DOHH2 (cell line): ENCODE measurements at regions not wholly inside any gene's neighbourhood (a gene's known extent, or its start where the extent isn't known, plus 50 kb on each side); places are given as distances from the start of the nearest gene placed in this dataset.

Experiments used
- H3F3A ChIP-seq: fragments of 200-600 bp; sonication (generic), shearing (Covaris generic); 2 replicates; pipeline ENCODE4 v1.6.0; 2016; ENCODE audit warnings: antibody characterized with exemption, mild to moderate bottlenecking; ENCODE audit not compliant: control insufficient read depth, insufficient read depth
- H3K27ac ChIP-seq: fragments of 200-600 bp; sonication (generic); 2 replicates; pipeline ENCODE4 v1.5.1; 2014; ENCODE audit warnings: low read depth, mild to moderate bottlenecking, low read length, moderate library complexity
- H3K27me3 ChIP-seq: fragments of 200-600 bp; sonication (generic); 2 replicates; pipeline ENCODE4 v1.6.1; 2014; ENCODE audit warnings: mild to moderate bottlenecking, low read length, mixed read lengths; ENCODE audit not compliant: control insufficient read depth
- H3K36me3 ChIP-seq: fragments of 200-600 bp; sonication (generic); 2 replicates; pipeline ENCODE4 v1.6.1; 2014; ENCODE audit warnings: mild to moderate bottlenecking, low read length, moderate library complexity, mixed read lengths; ENCODE audit not compliant: control insufficient read depth
- H3K4me1 ChIP-seq: fragments of 200-600 bp; sonication (generic); 2 replicates; pipeline ENCODE4 v1.6.1; 2014; ENCODE audit warnings: mild to moderate bottlenecking, low read length, mixed read lengths; ENCODE audit not compliant: control insufficient read depth
- H3K4me2 ChIP-seq: fragments of 200-600 bp; sonication (generic); 2 replicates; pipeline ENCODE4 v1.6.0; 2014; ENCODE audit warnings: mild to moderate bottlenecking, low read length, moderate library complexity
- H3K4me3 ChIP-seq: fragments of 200-600 bp; sonication (generic); 2 replicates; pipeline ENCODE4 v1.5.1; 2014; ENCODE audit warnings: mild to moderate bottlenecking, low read length, mixed read lengths
- H3K79me2 ChIP-seq: fragments of 200-600 bp; sonication (generic); 2 replicates; pipeline ENCODE4 v1.6.1; 2014; ENCODE audit warnings: mild to moderate bottlenecking, low read length, mixed read lengths; ENCODE audit not compliant: control insufficient read depth
- H3K9me2 ChIP-seq: fragments of 200-600 bp; sonication (generic); replicated peaks from 2 replicates; pipeline ENCODE4 v1.6.1; 2014; ENCODE audit warnings: mild to moderate bottlenecking, low read length, mixed read lengths; ENCODE audit not compliant: control insufficient read depth
- H3K9me3 ChIP-seq: fragments of 200-600 bp; sonication (generic); 2 replicates; pipeline ENCODE4 v1.6.1; 2014; ENCODE audit warnings: antibody characterized with exemption, low read length, mixed read lengths; ENCODE audit not compliant: control insufficient read depth, insufficient read depth
- H4K20me1 ChIP-seq: fragments of 200-600 bp; sonication (generic); 2 replicates; pipeline ENCODE4 v1.6.0; 2014; ENCODE audit warnings: low read depth, mild to moderate bottlenecking, antibody characterized with exemption, low read length, moderate library complexity; ENCODE audit not compliant: control insufficient read depth, insufficient read depth
- CTCF ChIP-seq: fragments of 200-600 bp; sonication (generic); IDR thresholded peaks from one replicate; pipeline ENCODE4 v1.5.1; 2014; ENCODE audit warnings: antibody characterized with exemption, mild to moderate bottlenecking, low read depth, low read length; ENCODE audit not compliant: poor library complexity, severe bottlenecking
- EZH2phosphoT487 ChIP-seq: fragments of 200-600 bp; sonication (generic); IDR thresholded peaks from 2 replicates; pipeline ENCODE4 v1.6.1; 2017; ENCODE audit warnings: borderline replicate concordance, mild to moderate bottlenecking, antibody characterized with exemption, low read length, moderate library complexity, mixed read lengths

GRCh38 chr5:155729684-155730059 is 597.3 kb upstream of the SGCD start:
- no peak overlapping the region for H3K27ac ChIP-seq
- no peak for TF ChIP-seq CTCF
- no peak for TF ChIP-seq EZH2phosphoT487
- no peaks in the 10 kb centered on the region for H3K79me2 ChIP-seq
- no peaks in the 10 kb centered on the region for H3F3A ChIP-seq
- H3K4me1 ChIP-seq, result no peaks in the 10 kb centered on the region
- H3K4me3 ChIP-seq, result no peak overlapping the region
- peaks cover 4% of the 10 kb centered on the region; the same call in 1 of the 2 replicates for H3K9me3 ChIP-seq
- no peaks in the 10 kb centered on the region for H3K36me3 ChIP-seq
- no peak overlapping the region for H3K4me2 ChIP-seq
- no peaks in the 10 kb centered on the region for H3K9me2 ChIP-seq
- H4K20me1 ChIP-seq, result no peaks in the 10 kb centered on the region
- no peaks in the 10 kb centered on the region for H3K27me3 ChIP-seq

- Histone ChIP-seq H3K79me2 (no peaks in the 10 kb centered on the region), H3K27me3 (no peaks in the 10 kb centered on the region), H3K9me3 (peaks cover 4% of the 10 kb centered on the region; the same call in 1 of the 2 replicates), H3K27ac (no peak overlapping the region), H3K9me2 (no peaks in the 10 kb centered on the region), H3K4me3 (no peak overlapping the region), H3F3A (no peaks in the 10 kb centered on the region), H3K36me3 (no peaks in the 10 kb centered on the region), H3K4me1 (no peaks in the 10 kb centered on the region), H3K4me2 (no peak overlapping the region), H4K20me1 (no peaks in the 10 kb centered on the region)
- TF ChIP-seq EZH2phosphoT487 (no peak), CTCF (no peak)
Measured at GRCh38 chr5:155732587-155733376, 594.2 kb upstream of the SGCD start.

GRCh38 chr5:155733935-155734334 is 593.0 kb upstream of the SGCD start:
- Histone ChIP-seq H3K27me3 (no peaks in the 10 kb centered on the region), H3F3A (no peaks in the 10 kb centered on the region)

More at GRCh38 chr5:155733935-155734334, 593.0 kb upstream of the SGCD start:
- no peaks in the 10 kb centered on the region for H3K36me3 ChIP-seq
- no peak for TF ChIP-seq CTCF
- no peak for TF ChIP-seq EZH2phosphoT487
- peaks cover under 1% of the 10 kb centered on the region; the same call in 1 of the 2 replicates for H3K9me3 ChIP-seq
- H3K27ac ChIP-seq, result no peak overlapping the region
- H3K79me2 ChIP-seq, result no peaks in the 10 kb centered on the region
- H3K4me2 ChIP-seq, result no peak overlapping the region
- H3K4me3 ChIP-seq, result no peak overlapping the region
- no peaks in the 10 kb centered on the region for H4K20me1 ChIP-seq
- no peaks in the 10 kb centered on the region for H3K4me1 ChIP-seq
- H3K9me2 ChIP-seq, result no peaks in the 10 kb centered on the region
